ENCODE measurements at regions not wholly inside any gene's neighbourhood (a gene's known extent, or its start where the extent isn't known, plus 50 kb on each side); places are given as distances from the start of the nearest gene placed in this dataset.
A peak's percentile ranks its signal among the peaks of the same experiment; 100 is the strongest.

- dilution Hi-C loops (cut with HindIII; ENCODE audit: low sequenced_read_pairs, unreplicated experiment): no loop called here
- no peak for ATAC-seq (ENCODE audit: low read depth)
Measured at GRCh38 chr13:73244467-73244866, 185.7 kb downstream of the KLF5 start.

More at GRCh38 chr13:73244467-73244866, 185.7 kb downstream of the KLF5 start:
- POLR2A ChIA-PET (ENCODE audit: unreplicated experiment): no interaction called here
- H3K27ac ChIP-seq (ENCODE audit: insufficient read depth, low read length): no peak overlapping the region
- no peak overlapping the region for H3K4ac ChIP-seq (ENCODE audit: low read depth, low read length)
- intact Hi-C loops (cut with micrococcal nuclease): no loop called here
- CTCF ChIA-PET: no interaction called here
- no peak overlapping the region for H2BK120ac ChIP-seq (ENCODE audit: low read depth, low read length)
- H4K8ac ChIP-seq (ENCODE audit: low read depth in 2 of 2, low read length in 2 of 2): no peak overlapping the region
- in situ Hi-C loops (cut with MboI; ENCODE audit: low sequenced_read_pairs): no loop called here
- WGBS, 2 experiments (ENCODE audit: extremely low coverage in 2 of 2, insufficient read length in 1 of 2): 57% methylated on average over 1 of the region's 4 CpGs; no CpG with 5 or more reads in 1 of the 2 experiments
- H2BK20ac ChIP-seq (ENCODE audit: low read depth, low read length): no peak overlapping the region
- H3K14ac ChIP-seq (replicated peaks; ENCODE audit: low read depth, low read length): no peak overlapping the region
- no peak overlapping the region for H3K4me2 ChIP-seq (ENCODE audit: low read depth, low read length)
- H2BK5ac ChIP-seq (ENCODE audit: low read depth, low read length, poor library complexity, severe bottlenecking): no peak overlapping the region
- H3K79me1 ChIP-seq (ENCODE audit: low read depth in 1 of 2, low read length in 2 of 2): no peaks in the 10 kb centered on the region
- no peak overlapping the region for H2BK15ac ChIP-seq (ENCODE audit: low read depth, low read length)
- H3K27me3 ChIP-seq (ENCODE audit: control insufficient read depth, insufficient read depth, low read length): no peaks in the 10 kb centered on the region
- no peaks in the 10 kb centered on the region for H3K9me1 ChIP-seq (ENCODE audit: insufficient read depth, low read length)
- H3K23ac ChIP-seq (ENCODE audit: low read depth, low read length): no peak overlapping the region
- no peak overlapping the region for H3K56ac ChIP-seq (ENCODE audit: extremely low read depth, insufficient read depth, low read length)
- peaks cover 2% of the 10 kb centered on the region; the same call in 1 of the 2 replicates for H3K4me1 ChIP-seq (ENCODE audit: control insufficient read depth, insufficient read depth, low read length)
- no peak overlapping the region for H3K4me3 ChIP-seq (ENCODE audit: insufficient read depth, low read depth, low read length)
- no peak overlapping the region for H2AK9ac ChIP-seq (replicated peaks; ENCODE audit: low read depth, low read length, poor library complexity)
- no peaks in the 10 kb centered on the region for H4K20me1 ChIP-seq (ENCODE audit: insufficient read depth, low read length)
- TF ChIP-seq MXI1 (IDR thresholded peaks at IDR 0.05; ENCODE audit: borderline replicate concordance, low read depth, low read length) (no peak), CEBPB (IDR thresholded peaks at IDR 0.05; ENCODE audit: low read depth, low read length) (0 out of 2 replicates have a peak, but pooled peaks have one; percentile 16)
- H2AK5ac ChIP-seq (ENCODE audit: low read depth, low read length): no peak overlapping the region
- H4K5ac ChIP-seq (ENCODE audit: low read depth, low read length): no peak overlapping the region
- H3K36me3 ChIP-seq (ENCODE audit: control insufficient read depth, insufficient read depth, low read length): no peaks in the 10 kb centered on the region
- no peak overlapping the region for H2AFZ ChIP-seq (replicated peaks; ENCODE audit: low read length, poor library complexity)
- no peak overlapping the region for H3K18ac ChIP-seq (ENCODE audit: low read depth, low read length)
- DNase-seq: no peak
- no peaks in the 10 kb centered on the region for H3K9me3 ChIP-seq (ENCODE audit: control insufficient read depth, insufficient read depth, low read length)
- no peak overlapping the region for H4K91ac ChIP-seq (ENCODE audit: insufficient read depth, low read depth, low read length)
- no TSS peak for BruUV-seq (replicated peaks)
- no peak overlapping the region for H3K9ac ChIP-seq (ENCODE audit: low read depth, low read length)
